GM20000 (cell line): ENCODE measurements at regions not wholly inside any gene's neighbourhood (a gene's known extent, or its start where the extent isn't known, plus 50 kb on each side); places are given as distances from the start of the nearest gene placed in this dataset.
"Not testable (repeated sequence)": the region's sequence is repeated elsewhere in the genome, so short reads cannot be mapped to it uniquely, and the experiment has no call there.

Source experiments
- DNase-seq: peaks from one replicate; pipeline ENCODE4 v3.0.0; 2012; ENCODE audit warnings: low spot score
- TF ChIP-seq, protein P1 (sequence below): IDR thresholded peaks from 2 replicates; pipeline ENCODE4 v1.5.1; 2012; ENCODE audit warnings: mild to moderate bottlenecking, control low read depth; ENCODE audit errors: extremely low read depth, missing control alignments

GRCh38 chr5:130642461-130642860 lies 522.6 kb downstream of the HINT1 start:
- TF ChIP-seq, protein P1, sequence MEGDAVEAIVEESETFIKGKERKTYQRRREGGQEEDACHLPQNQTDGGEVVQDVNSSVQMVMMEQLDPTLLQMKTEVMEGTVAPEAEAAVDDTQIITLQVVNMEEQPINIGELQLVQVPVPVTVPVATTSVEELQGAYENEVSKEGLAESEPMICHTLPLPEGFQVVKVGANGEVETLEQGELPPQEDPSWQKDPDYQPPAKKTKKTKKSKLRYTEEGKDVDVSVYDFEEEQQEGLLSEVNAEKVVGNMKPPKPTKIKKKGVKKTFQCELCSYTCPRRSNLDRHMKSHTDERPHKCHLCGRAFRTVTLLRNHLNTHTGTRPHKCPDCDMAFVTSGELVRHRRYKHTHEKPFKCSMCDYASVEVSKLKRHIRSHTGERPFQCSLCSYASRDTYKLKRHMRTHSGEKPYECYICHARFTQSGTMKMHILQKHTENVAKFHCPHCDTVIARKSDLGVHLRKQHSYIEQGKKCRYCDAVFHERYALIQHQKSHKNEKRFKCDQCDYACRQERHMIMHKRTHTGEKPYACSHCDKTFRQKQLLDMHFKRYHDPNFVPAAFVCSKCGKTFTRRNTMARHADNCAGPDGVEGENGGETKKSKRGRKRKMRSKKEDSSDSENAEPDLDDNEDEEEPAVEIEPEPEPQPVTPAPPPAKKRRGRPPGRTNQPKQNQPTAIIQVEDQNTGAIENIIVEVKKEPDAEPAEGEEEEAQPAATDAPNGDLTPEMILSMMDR, result no peak
- DNase-seq, result no peak

GRCh38 chr5:130627145-130627544 lies 537.9 kb downstream of the HINT1 start:
- TF ChIP-seq, protein P1, result no peak
- no peak for DNase-seq

- no peak for DNase-seq
Measured at GRCh38 chr5:130624805-130625204, 540.3 kb downstream of the HINT1 start.

GRCh38 chr5:130616161-130616560 lies 548.9 kb downstream of the HINT1 start:
- DNase-seq, result no peak

More at GRCh38 chr5:130624805-130625204, 540.3 kb downstream of the HINT1 start:
- TF ChIP-seq, protein P1, result no peak

DNA sequence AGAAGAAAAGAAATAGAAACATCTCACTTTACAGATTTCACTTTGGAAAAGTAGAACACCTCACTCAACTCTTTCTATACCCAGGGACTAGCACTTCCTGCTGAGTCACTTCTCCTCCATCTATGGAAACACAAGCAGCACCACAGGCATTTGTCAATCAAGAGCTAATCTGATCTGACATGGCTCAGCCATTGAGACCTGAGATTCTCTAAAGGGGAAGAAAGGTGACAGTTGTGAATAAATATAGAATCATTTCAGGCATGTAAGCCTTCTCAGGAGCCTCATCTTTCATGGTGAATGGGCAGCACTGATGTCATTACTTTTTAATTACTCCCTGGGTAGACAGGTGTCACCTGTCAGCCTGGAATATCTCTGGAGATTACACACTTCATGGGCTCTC lies 559.8 kb downstream of the HINT1 start:
- DNase-seq, result no peak
- TF ChIP-seq, protein P1, result no peak

More at GRCh38 chr5:130616161-130616560, 548.9 kb downstream of the HINT1 start:
- TF ChIP-seq, protein P1, result no peak

- not testable (repeated sequence) for DNase-seq
Measured at GRCh38 chr5:130596647-130597046, 568.4 kb downstream of the HINT1 start.

DNA sequence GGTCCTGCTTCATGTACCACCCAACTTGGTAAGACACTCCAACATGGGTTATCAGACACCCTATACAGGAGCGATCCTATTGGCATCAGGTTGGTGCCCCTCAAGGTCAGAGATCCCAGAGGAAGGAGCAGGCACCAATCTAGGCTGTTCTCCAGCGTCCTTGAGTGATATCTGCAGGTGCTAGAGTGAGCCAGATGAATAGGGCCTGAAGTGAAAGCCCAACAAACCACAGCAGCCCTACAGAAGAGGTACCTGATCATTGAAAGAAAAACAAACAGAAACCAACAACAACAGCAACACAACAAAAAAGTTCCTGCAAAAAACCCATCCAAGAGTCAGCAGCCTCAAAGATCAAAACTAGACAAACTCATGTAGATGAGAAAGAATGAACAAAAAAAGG lies 584.8 kb downstream of the HINT1 start:
- no peak for DNase-seq
- TF ChIP-seq, protein P1, result no peak

DNA sequence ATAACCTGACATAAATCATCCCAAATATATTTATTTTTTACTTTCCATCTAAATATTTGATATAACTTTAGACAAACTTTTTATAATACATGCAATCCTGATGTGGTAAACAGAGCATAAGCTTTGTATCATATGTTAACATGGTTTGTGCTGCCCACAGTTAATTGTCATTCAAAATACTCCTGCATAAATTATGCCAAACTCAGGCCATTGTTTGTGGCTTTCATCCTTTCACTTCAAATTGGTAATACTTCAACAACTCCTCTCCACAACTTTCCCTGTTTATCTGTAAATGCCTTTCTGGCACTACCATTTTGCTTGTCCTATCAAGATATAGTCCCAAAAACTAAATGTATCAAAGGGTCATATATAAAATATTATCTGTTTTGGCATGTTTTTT lies 586.7 kb downstream of the HINT1 start:
- TF ChIP-seq, protein P1, result no peak
- DNase-seq, result no peak
